ENCODE measurements at regions not wholly inside any gene's neighbourhood (a gene's known extent, or its start where the extent isn't known, plus 50 kb on each side); places are given as distances from the start of the nearest gene placed in this dataset.

DNA sequence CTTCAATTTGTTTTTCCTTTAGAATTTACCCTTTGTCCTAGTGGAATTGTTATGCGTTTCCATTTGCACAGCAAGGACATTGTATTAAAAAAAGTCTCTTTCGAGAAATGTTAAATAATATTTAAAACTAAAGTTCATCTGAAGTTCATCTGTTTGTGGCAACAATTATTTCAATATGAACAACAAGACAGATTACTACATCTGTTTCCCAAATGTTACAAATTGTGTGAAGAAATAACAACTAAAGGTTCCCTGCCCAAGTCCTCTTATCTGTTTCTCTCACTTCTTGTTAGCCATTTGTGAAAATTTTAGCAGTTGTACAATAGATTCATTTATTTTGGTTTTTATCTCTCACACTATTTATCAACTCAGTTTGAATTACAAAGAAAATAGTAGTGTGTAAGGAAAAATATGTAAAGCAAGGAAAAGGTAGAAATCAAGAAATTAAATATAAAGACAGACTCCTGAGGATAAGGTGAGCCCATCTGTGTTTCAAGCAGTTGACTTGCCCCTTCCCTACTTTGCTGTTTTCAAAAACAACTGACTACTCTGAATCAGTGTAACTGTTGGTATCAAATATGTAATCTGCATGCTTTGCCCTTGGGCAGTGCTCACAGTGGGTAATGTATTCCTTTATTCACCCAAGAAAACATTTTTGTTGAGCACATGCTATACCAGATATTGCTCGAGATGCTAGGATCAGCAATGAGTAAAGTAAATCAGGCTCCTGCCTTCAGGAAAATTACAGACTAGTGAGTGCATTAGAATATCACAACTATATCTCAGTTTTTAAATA lies 118.9 kb upstream of the PCDH7 start:
- in situ Hi-C loops (cut with MboI; ENCODE audit: low pct_unique_long_range_greater_than_20kb, low sequenced_read_pairs): no loop called here
- DNase-seq: no peak

GRCh38 chr4:30605616-30606190 lies 114.5 kb upstream of the PCDH7 start:
- DNase-seq: no peak
- in situ Hi-C loops (cut with MboI; ENCODE audit: low pct_unique_long_range_greater_than_20kb, low sequenced_read_pairs): no loop called here

- no peak for DNase-seq
- in situ Hi-C loops (cut with MboI; ENCODE audit: low pct_unique_long_range_greater_than_20kb, low sequenced_read_pairs): no loop called here
Measured at GRCh38 chr4:30610361-30610760, 109.8 kb upstream of the PCDH7 start.

DNA sequence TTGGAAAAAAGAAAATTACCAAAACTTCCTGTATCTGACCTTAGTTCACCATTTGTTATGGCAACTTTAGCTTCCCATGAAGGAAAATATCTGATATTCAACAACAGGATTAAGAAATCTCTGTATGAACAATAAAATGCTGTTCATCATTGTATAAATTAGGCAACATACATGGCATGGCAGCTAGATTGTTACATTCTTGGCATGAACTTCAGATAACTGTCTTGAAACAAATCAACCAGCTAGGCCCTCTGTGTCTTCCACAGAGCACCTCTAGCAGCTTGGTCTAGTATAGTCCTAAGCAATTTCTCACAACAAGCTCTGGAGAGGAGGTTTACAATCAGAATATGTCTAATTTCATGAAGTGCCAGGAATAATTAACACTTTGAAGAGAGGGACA lies 105.4 kb upstream of the PCDH7 start:
- DNase-seq: no peak
- in situ Hi-C loops (cut with MboI; ENCODE audit: low pct_unique_long_range_greater_than_20kb, low sequenced_read_pairs): no loop called here

DNA sequence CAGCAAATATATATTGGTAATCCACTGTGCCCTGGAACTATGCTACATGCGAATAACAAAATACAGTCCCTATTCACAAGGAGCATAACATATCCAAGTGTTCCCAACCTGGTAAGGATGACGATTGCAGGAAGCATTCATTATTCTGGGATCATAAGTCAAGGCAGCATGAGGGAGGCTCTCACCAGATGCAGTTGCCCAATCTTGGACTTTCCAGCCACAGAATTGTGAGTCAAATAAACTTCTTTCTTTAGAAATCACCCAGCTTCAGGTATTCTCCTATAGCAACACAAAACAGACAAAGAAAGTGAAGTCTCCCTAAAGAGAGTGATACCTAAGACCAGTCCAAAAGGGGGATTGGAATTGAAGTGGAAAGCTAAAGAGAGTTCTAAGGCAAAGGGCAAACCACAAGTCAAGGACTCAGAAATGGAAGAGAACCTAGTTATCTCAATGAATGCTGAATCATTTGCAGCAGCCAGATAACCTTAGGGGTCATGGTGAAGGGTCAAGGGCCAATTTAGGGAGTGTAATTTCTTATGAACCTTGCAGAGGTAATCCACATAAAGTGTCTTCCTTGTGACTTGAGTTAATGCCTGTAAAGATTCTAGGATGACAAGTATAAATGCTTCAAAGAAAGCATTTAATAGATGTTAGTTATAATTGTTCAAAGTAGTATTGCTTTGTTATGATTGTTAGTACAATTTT lies 103.1 kb upstream of the PCDH7 start:
- in situ Hi-C loops (cut with MboI; ENCODE audit: low pct_unique_long_range_greater_than_20kb, low sequenced_read_pairs): no loop called here
- no peak for DNase-seq

DNA sequence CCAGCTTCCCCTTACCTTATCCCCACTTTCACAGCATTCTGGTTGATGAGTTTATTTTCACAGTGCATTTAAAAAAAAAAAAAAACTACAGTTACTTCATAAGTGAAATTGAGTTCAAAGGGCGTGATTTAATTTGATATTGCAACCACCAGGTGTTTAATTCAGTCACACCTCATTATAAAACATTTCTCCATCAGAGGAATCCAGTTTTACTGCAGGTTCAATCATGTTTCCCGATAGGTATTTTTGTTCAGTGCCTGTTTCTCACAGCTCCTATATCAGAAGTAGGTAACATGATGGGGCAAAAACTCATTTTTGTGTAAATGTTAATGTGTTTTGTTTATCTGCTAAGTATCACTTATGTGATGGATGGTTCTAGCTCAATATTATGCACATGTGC lies 102.3 kb upstream of the PCDH7 start:
- in situ Hi-C loops (cut with MboI; ENCODE audit: low pct_unique_long_range_greater_than_20kb, low sequenced_read_pairs): no loop called here

DNA sequence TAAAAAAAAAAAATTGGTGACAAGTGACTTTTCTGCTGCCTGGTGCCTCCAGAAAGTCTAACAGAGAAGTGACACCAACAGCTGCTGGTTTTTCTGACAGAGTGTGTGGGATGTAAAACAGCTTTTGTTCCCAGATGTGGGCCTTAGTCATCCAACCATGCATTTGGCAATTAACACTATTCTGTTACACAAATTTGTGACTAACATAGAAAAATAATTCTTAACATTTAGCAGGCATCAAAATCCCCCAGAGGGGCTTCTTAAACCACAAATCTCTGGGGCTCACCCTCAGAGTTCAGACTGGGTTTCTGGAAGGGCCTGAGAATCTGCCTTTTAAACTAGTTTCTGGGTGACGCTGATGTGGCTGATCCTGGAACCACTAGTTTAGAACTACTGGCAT lies 100.5 kb upstream of the PCDH7 start:
- in situ Hi-C loops (cut with MboI; ENCODE audit: low pct_unique_long_range_greater_than_20kb, low sequenced_read_pairs): no loop called here
- no peak for DNase-seq

More for the DNA sequence above, 102.3 kb upstream of the PCDH7 start:
- no peak for DNase-seq

- DNase-seq: no peak
- in situ Hi-C loops (cut with MboI; ENCODE audit: low pct_unique_long_range_greater_than_20kb, low sequenced_read_pairs): no loop called here
Measured at GRCh38 chr4:30620711-30621110, 99.5 kb upstream of the PCDH7 start.

DNA sequence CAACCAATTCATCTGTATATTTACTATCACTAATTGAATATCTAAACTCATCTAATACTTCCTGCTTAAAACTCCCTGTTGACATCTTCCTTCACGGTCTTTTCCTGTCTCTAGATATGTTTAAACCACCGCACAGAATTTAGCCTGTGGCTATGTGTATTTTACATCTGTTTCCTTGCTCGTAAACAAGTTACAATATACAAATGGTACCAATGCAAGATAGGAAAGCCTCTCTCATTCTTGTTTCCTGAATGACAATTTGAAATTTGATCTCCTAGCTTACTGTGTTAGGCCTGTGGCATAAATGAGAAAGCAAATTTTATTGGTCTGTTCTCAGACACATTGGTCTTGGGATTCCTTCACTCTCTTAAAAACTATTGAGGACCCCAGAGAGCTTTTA lies 89.7 kb upstream of the PCDH7 start:
- in situ Hi-C loops (cut with MboI; ENCODE audit: low pct_unique_long_range_greater_than_20kb, low sequenced_read_pairs): no loop called here
- DNase-seq: no peak

DNA sequence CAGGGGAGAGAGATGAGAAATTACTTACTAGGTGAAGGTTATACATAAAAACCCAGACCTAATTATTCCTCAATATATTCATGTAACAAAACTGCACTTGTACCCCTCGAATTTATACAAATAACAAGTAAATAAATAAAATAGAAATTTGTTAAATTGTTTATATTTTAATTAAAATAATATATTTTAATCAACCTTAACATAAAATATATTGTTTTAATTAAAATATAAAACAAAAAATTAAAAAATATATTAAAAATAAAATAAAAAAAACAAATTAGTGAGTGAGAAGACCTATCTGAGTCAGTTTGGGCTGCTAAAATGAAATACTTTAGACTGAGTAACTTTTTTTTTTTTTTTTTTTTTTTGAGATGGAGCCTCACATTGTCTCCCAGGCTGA lies 87.4 kb upstream of the PCDH7 start:
- DNase-seq: no peak
- in situ Hi-C loops (cut with MboI; ENCODE audit: low pct_unique_long_range_greater_than_20kb, low sequenced_read_pairs): no loop called here

DNA sequence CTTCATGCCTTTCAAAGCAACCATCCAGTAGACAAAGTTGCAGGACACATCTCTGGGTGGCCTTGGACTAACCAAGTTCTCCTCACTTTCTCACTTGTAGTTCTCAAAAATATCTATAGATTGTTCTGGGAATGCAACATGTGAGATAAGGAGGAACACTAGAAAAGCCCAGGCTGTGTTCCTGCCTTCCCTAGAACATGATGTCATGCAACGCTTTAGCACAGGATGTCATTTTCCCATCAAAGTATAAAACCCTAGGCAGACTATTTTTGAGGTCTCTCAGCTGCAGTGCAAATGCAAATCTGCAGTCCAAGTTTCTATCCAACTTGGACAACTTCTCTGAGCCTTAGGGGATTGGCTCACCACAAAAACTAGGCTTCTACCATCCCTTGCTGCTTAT lies 78.8 kb upstream of the PCDH7 start:
- no peak for DNase-seq
- in situ Hi-C loops (cut with MboI; ENCODE audit: low pct_unique_long_range_greater_than_20kb, low sequenced_read_pairs): no loop called here

DNA sequence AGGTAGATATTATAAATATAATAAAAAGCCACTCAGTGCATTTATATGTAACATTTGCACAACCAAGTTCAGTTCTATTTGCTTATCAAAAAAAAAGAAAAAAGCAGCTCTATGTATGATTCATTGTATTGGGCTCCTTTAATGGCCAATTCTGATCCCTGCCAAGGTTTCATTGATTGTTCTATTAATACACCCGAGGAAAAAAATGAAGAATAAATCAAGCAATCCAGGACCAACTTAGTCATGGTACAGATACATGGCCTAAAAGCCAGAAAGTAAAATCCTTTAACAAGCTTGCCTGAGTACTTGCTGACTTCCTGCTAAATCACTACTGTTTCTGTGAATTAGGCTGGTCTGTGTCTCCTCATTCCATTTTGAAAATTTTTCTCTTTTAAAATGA lies 77.6 kb upstream of the PCDH7 start:
- in situ Hi-C loops (cut with MboI; ENCODE audit: low pct_unique_long_range_greater_than_20kb, low sequenced_read_pairs): no loop called here
- DNase-seq: no peak

- no peak for DNase-seq
- in situ Hi-C loops (cut with MboI; ENCODE audit: low pct_unique_long_range_greater_than_20kb, low sequenced_read_pairs): no loop called here
Measured at GRCh38 chr4:30653291-30653690, 66.9 kb upstream of the PCDH7 start.

DNA sequence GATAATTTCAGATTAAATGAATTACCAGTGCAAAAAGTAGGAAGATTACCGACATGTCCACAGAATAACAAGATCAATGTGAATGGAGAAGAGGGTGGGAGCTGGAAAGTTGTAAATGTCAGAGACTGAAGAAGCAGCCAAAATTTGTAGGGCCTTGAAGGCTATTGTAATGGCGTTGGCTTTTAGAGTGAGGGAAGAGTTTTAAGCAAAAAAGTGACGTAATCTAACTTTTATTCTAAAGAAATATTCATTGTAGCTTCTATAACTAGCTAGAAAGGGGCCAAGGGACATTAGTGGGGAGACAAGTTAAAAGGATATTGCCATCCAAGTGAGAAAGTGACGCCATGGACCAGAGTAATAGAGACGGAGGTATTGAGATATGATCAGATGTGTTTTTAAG lies 63.3 kb upstream of the PCDH7 start:
- in situ Hi-C loops (cut with MboI; ENCODE audit: low pct_unique_long_range_greater_than_20kb, low sequenced_read_pairs): no loop called here
- DNase-seq: no peak

GRCh38 chr4:30667919-30668318 lies 52.2 kb upstream of the PCDH7 start:
- DNase-seq: no peak
- in situ Hi-C loops (cut with MboI; ENCODE audit: low pct_unique_long_range_greater_than_20kb, low sequenced_read_pairs): no loop called here

GRCh38 chr4:30670206-30670605 lies 50.0 kb upstream of the PCDH7 start:
- in situ Hi-C loops (cut with MboI; ENCODE audit: low pct_unique_long_range_greater_than_20kb, low sequenced_read_pairs): no loop called here

More at GRCh38 chr4:30670206-30670605, 50.0 kb upstream of the PCDH7 start:
- DNase-seq: no peak

All from KBM-7 (cell line).